Hepatocyte (in vitro differentiated cells): ENCODE measurements at regions not wholly inside any gene's neighbourhood (a gene's known extent, or its start where the extent isn't known, plus 50 kb on each side); places are given as distances from the start of the nearest gene placed in this dataset.
"Not testable (repeated sequence)": the region's sequence is repeated elsewhere in the genome, so short reads cannot be mapped to it uniquely, and the experiment has no call there.

Source experiments
- CTCF ChIP-seq: fragments of 200-600 bp; sonication (generic); IDR thresholded peaks from 2 replicates; pipeline ENCODE4 v1.5.1; 2016; ENCODE audit warnings: antibody characterized with exemption, mild to moderate bottlenecking; ENCODE audit not compliant: poor library complexity
- EZH2 ChIP-seq: fragments of 200-600 bp; sonication (generic); IDR thresholded peaks from 2 replicates; pipeline ENCODE4 v1.6.1; 2016; ENCODE audit warnings: antibody characterized with exemption, mild to moderate bottlenecking, borderline replicate concordance
- EZH2phosphoT487 ChIP-seq: fragments of 200-600 bp; sonication (generic); IDR thresholded peaks from one replicate; pipeline ENCODE4 v1.6.1; 2018; ENCODE audit warnings: antibody characterized with exemption, mild to moderate bottlenecking, low read depth, moderate library complexity; ENCODE audit not compliant: unreplicated experiment, severe bottlenecking

- TF ChIP-seq CTCF, EZH2, EZH2phosphoT487: not testable (repeated sequence)
Observed at GRCh38 chr13:43968251-43968942, 88.7 kb downstream of the LACC1 start.
